8988T (cell line): ENCODE measurements at regions not wholly inside any gene's neighbourhood (a gene's known extent, or its start where the extent isn't known, plus 50 kb on each side); places are given as distances from the start of the nearest gene placed in this dataset.

Source experiments
- DNase-seq: peaks from one replicate; pipeline ENCODE4 v3.0.0; 2011

DNA sequence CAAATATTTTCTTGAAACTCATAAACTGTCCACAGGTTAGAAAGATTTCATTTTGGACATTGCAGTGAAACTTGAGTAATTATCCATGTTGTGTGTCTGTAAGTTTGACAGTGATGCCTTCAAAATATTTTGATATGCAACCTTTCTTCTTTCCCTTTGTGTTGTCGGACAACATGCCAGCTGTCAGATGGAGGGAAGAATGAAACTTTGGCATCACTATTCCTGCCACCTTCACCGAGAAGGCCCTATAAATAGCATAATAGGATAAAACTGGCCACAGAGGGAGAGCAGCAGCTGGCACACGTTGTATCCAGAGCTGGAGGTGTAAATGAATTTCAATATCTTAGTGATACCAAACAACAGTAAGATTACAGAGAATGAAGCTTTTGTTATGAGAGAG lies 436.7 kb upstream of the CFAP20DC start:
- DNase-seq, result no peak

DNA sequence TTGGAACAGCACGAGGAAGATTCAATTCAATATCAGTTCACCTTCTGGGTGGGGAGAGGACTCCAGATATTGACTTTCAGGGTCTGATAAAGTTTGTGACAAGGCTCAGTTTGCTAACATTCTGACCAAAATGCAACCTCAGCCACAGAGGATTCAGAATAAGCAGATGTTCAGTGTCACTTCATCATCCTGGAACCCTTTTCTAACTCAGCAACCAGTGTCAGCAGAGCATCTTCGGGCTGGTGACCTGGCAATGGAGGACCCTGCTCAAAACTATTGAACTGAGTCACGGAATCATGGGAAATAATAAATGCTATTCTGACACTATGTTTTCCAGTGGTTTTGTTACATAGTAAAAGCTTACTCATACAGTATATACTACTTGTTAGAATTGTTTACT lies 433.4 kb upstream of the CFAP20DC start:
- no peak for DNase-seq

DNA sequence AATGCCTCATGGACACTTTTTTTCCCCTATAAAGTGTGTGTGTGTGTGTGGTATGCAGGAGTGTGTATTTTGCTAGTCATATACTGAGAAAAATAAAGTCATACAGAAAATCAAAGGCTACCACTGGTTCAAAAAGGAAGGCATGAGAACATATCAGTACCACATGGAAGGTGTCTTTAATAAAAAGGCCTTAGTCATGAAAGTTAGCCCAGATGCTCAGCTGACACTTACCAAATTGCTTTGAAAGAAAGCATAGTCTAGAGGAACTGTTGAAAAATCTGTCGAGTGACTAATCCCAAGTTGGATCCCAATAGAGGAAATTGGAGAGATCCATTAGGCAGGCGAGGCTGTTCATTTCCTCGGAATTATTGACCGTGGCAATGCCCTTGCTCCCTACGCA lies 432.9 kb upstream of the CFAP20DC start:
- DNase-seq, result no peak

DNA sequence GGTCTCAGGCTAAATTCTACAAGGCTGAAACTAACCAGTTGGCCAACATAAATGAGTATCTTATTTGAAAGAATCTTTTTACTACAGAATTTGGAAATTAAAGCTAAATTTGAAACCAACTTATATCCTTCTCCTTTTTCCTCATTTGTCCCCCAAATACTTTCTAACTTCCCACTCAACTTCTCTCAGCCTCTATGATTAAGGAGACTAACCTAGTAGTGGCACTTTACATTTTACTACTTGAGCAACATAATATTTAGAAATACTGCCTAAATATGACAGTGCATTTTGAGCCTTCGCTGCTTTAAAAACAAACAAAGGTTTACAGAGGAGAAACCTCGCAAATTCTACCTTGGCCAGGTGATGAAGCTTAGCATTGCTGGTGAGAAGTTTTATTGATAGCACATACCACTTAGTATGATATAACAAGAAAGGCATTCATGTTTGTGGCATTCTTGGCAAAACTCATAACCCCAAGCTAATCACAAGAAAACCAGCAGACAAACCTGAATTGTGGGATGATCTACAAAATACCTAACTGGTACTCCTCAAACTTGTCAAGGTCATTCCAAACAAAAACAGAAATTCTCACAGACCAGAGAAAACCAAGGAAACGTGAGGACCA lies 432.1 kb upstream of the CFAP20DC start:
- no peak for DNase-seq

DNA sequence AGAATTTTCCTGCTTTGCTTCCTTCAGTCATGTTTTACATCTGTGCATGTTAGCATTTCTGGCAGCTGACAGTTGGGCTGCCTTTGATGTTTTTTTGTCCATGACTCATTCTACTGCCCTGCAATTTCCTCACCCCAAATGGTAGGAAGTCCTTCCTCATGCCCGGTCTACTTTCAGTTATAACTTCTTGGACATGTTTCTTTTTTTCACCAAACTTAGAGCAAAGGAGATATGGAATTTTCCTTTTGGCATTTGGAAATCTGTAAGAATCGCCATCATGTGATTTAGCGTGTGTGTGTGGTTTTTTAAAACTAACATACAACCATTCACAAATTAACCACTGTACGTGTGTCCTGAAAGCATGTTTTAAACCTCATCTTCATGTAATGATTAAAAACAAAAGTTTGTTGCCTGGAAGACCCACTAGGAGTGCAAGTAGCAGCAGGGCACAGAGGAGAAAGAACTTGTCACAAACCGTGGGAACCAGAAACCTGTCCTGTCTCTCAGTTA lies 430.7 kb upstream of the CFAP20DC start:
- DNase-seq, result no peak

DNA sequence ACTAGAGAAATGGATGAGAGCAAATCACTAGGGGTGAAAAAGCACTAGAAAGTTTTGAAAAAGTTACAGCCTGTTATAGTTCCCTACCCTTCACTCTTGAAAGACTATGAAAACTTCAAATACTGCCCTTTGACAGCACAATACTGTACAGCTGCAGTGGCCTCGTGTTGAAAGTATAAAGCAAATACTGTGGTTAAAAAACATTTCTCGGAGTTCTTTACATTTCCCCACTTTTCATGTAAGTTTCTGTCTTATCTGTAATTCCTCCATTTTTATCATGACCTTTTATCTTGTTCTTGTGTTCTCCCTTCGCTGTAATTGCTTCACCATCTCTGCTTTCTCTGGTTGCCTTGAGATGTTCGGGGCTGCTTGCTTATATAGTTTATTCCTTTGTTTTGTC lies 423.8 kb upstream of the CFAP20DC start:
- DNase-seq, result no peak

DNA sequence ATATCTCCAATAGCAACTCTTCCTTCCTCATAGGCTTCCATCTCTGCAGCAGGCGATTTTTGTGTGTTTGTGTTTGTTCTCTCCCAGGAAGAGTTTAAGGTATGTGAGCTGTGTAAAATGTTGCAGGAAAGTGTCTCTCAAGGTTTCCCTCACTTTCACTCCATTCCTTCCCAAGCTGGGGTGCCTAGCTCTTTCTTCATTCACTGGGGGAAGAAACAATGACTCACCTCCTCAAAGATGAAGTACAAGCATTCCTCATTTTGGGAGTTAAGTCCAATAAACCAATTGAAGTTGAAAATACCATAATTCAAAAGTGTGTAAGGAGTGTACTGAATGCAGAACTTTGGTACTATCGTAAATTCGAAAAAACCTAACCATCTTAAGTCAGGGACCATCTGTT lies 422.7 kb upstream of the CFAP20DC start:
- no peak for DNase-seq

DNA sequence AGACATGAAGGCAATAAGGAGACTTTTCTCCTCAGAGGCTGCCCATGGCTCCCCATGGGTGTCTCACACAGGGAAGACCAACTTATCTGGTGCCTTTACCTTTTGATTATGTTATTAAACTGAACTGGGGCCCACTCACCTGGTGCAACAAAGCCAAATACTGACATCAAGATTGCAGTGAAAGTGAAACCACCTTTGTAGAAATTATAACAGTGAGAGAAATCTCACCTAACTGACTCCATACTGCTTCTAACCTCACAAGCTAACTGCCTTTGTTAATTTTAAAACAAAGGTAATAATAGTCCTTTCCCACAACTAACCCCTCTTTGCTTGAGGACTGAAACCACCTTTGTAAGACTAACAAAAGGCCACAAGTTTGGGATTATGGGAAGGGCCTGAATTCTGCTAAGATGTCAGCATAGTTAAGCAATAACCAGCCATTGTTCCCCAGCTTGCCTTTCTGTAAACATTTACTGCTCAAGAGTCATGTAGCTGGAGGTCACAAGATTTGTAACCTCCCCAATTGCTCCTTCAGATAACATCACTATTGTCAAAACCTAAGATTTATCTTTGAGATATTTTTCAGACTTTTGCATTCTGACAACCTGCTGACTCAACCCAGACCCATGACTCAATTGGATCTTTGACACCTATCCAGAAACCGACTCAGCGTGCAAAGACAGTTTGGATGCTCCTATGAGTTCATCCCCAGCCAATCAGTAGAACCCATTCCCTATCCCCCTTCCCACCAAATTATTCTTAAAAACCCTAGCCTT lies 420.3 kb upstream of the CFAP20DC start:
- no peak for DNase-seq

DNA sequence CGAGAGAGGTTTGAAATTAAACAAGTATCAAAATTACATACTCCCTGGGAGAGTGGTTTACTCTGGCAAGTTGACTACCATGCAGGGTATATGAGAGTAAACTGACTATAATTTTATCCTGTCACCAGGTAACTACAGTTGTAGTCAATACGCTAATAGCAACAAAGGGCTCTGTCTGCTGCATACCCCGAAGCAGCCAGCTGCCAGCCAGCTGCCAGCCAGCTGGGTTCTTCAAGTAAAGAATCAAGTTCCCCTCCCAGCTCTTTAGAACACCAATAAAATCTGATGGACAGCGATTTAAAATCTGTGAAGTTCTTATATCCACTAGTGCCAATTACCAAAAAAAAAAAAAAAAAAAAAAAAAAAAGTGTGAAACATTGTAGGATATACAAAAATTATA lies 417.7 kb upstream of the CFAP20DC start:
- DNase-seq, result no peak

DNA sequence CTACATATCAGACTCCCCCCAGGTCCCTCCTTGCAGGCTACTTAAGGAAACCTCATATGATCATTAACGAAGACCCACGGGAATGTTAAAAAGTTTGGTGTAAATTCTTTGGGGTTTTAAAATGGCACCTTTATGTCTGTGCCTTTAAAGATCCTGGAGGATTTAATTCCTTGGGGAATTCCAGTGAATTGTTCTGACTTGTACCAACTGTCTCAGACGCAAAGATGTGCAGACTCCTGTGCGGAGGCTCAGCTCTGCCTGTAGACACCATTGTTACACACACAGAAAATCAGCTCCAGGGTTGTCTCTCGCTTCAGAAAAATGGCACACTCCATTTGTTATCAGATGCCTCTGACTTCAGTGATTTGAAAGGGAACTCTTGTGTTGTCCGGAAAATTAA lies 414.4 kb upstream of the CFAP20DC start:
- DNase-seq, result no peak

DNA sequence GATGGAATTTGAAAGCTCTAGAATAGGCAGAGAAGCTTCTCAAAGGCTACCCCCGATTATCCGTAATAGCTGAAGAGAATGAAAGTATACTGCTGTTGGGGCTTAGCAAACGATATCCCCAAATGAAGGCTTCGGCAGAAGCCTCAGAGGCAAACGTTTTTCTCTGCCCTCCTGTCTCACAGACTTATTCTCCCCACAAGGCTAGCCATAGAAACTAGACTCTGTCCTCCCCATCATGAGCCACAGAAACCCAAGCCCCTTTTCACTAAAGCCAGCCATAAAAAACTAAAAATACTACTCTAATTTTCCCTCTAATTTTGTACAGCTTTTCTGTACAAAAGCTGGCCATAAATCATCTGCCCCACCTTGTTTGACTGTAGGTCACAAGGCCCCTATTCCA lies 413.4 kb upstream of the CFAP20DC start:
- no peak for DNase-seq

DNA sequence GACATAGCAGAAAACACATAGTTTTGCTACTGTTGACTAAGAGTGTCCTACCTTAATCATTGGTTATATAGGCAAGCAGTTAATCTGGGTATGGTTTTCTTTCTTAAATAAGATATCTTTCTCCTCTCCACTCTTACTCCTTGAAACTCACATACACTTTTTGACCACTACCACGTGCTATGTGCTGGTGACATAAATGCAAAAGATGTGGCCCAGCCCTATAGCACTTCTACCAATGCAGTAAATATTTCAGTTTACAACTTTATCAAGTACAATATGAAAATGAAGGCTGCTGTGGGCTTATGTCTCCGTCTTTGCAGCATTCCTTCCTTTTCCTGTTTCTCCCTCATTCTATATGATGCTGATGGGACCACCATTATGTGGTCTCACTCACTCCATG lies 410.2 kb upstream of the CFAP20DC start:
- DNase-seq, result no peak

DNA sequence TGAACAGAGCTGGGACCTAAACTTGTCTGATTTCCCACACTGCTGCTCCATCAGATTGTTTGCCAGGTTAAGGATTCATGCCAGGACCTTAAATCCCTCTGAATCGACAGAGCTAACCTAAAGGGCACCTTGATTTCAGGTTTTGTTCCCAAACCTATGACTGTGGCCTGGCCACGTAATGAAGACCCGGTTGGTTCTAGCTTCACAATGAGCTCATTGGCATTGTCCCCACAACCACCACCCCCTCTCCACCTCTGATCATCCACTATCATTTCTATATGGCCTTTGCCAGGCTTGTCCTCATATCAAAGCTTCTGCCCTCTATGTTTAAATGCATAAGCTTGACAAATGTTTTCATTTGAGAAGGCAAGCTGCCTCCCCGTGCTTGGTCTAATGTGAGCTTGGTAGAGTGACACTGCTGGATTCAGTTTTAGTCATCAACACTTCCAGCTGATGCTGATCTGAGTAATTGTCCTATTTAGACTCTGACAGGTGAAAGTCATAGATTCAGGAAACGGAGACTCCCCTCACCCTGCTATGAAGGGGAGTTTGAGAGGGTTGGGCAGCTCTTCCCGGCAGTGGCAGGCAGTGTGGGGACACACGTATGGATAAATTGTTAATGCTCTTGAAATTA lies 407.1 kb upstream of the CFAP20DC start:
- DNase-seq, result no peak

DNA sequence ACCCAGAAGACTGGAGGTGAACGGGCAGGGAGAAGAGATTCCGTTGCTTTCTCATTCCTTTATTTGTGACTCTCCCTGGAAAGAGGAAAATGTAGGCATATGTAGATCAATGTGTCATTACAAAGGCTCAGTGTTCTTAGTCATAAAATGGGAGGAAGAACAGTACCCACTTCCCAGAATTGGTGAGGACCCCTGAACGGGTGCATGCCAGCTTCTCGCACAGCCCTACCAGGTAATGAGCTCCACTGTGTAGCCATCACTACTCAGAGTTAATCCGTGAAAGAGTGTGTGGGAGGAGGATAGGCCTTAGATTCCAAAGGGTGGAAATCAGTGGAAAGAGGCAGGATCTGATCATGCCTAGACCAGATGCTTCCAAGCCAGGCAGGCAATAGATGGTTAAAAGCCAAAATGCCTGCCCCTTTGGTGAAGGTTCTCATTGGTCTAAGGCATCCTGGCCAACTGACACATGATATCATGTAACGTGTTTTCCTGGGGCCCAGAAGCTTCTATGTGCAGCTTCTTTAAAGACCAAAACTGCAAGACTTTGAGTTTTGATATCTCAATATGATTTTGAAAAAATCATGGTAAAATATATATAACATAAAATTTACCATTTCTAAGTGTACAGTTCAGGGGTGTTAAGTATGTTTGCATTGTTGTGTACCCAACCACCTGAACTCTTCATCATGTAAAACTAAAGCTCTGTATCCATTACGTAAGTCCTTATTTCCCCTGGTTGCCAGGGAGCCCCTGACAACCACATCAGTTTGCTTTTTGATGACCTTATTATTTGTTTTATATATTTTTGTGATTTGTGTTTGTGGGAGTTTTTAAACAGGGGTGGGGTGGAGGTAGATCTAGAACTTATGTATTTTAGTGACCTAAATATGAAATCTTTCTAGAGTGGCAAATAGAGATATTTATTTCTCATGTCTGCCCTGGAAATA lies 402.2 kb upstream of the CFAP20DC start:
- no peak for DNase-seq

DNA sequence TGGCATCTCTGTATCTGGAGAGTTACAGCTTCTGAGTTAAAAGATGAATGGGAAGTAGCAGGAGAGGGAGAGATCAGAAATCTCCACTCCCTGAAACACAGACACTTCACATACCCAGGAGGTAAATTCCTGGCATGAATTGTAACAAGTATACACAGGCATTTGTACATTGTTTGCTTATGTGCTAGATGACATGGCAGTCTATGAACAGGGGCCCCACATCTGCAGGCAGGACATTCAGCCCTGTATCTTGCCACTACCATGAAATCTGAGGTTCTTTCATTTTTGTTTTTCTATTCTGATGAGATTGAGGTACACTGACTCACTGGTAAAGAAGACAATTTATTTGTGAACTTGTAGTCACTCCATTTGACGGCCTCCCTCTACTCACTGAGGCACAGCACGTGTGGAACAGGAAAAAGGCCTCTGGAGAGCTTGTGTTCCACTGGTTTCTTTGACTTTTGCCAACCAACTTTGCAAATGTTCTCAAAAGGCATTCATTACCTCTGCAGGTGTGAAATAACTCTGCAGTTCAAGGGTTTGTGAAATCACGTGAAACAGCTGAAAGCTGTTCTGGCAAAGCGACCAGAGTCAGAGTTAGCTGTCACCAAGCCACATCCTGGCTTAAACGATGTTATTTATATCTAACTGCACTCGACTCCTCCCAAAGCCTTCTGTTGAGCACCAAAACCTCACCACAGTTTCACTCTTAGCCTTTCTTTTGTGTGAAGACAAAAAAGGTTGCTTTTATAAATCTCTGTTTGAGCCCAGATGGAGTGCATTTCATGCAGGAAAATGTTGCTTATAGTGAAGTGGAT lies 401.3 kb upstream of the CFAP20DC start:
- no peak for DNase-seq

DNA sequence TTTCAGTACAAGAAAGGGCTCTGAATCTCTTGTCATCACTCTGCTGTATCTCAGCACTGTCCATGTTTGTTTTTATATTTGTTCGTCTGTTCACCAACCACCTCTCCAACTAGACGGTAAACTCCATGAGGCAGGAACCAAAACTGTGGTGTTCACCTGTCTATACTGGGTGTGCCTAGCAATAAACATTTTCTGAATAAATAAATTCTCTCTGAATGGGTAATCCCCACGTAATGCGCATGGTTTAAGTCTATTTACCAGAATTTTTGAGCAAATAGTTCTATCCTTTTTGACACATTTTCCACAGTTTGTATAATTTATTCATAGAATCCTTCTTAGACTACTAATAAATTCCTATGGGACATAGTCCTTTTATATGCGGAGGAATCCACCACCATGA lies 400.6 kb upstream of the CFAP20DC start:
- no peak for DNase-seq

DNA sequence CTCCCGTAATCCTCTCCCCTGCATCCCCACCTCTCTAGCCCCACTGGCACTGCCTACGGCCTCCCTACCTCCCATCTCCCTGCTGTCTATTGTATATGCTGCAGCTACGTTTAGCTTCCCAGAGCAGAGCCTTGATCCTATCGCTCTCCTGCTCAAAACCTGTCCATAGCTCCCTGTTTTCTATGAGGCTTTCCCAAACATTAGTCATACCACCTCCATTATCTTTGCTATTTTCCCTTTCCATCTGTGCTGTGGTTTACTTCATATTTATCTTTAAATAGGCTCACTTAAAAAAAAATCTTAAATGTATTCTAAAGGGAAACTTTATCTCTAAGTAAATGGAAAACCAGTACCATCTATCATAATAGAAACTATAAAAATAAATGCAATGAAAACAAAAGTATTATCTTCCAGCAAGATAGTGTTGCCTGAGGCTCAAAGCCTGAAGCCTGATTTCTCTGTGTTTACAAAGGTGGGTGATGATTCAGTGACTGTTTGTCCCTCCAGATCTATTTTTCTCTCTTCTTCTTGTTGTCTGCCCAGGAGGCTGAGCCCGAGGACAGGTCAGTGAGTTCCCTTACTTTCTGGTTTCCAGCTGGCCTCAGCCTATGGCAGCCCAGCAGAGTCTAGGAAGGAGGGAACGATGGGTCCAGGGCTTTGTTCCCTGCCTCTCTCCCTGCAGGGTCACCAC lies 397.1 kb upstream of the CFAP20DC start:
- DNase-seq, result no peak

DNA sequence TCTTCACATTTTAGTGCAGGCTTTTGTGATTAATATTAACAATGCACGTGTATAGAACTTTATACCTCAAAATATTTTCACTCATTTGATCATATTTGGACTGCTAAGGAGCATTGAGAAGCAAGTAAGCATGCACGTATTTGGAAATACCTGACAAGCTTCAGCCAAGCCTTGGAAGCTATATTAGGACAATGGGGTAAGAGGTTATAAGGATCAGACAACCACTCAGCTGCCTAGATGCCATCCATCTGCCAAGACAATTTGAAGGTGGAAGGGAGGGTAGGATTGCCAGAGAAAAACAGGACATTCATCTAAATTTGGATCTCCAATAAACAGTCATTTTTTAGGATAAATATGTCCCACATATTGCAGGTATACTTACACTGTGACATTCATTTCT lies 394.9 kb upstream of the CFAP20DC start:
- DNase-seq, result no peak

DNA sequence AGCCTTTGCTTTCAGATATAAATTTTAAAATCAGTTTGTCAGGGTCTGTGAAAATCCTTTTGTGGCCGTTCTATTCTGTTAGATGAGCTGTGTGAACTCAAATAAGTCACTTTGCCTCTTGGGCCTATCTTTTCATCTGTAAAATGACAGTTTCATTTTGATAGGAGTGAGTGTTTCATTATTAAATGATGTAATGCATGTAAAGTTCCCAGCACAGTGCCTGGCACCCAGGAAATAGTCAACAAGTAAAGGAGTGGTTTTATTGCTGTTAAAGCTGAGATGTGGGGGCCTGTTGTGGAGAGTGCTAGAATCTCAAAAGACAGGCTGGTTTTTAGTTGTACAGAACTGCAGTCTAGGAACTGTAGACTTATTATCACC lies 394.5 kb upstream of the CFAP20DC start:
- no peak for DNase-seq

DNA sequence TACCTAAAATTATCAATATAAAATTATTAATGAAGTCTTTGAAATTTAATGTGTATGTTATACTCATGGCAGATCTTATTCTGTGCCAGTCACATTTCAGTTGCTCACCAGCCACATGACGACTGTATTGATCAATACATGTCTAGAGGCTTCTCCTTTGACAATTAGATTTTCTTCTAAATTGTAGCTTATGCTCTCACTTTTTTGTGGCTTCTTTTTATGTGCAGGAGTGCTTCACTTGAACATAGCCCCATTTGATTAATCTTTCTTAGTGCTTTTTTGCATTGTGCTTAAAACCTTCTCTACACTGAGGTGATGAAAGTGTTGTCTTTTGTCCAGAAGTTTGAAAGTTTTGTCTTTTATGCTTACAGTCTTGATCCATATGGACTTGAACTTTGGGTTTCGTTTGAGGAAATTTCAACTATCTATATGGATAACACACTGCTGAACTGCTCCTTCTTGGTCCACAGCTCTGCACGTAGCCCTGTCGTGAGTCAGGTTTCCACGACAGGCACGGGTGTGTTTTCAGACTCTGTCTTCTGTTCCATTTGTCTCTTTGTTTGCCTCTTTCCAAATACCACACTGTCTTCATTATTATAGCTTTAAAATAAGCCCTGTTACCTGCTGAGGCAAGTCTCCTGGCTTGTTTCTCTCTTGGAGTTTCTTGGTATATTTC lies 393.9 kb upstream of the CFAP20DC start:
- no peak for DNase-seq

DNA sequence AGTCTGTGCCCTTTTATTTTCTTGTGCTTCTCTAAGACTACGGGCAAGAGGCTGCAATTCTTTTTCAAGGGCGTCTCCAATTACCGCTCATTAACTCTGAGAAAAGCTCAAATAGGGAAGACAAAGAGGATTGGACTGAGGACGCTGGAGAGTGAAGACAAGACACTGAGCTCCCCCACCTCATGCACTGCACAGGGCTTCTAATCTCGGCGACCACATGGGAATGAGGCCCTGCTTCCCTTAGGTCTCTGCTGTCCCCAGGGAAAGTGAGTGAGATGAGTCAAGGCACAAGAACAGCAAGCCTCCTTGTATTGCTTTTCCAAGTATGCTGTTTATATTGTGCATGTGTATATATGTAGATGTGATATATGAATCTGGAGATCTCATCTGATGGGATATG lies 392.2 kb upstream of the CFAP20DC start:
- no peak for DNase-seq
